GM03348 (cell line): ENCODE measurements at regions not wholly inside any gene's neighbourhood (a gene's known extent, or its start where the extent isn't known, plus 50 kb on each side); places are given as distances from the start of the nearest gene placed in this dataset.

ENCODE experiments used
- DNase-seq: peaks from one replicate; pipeline ENCODE4 v3.0.0; 2012; ENCODE audit warnings: low spot score

GRCh38 chr12:126193190-126193589 is 1128.0 kb downstream of the AACS start:
- no peak for DNase-seq

GRCh38 chr12:126196263-126196662 is 1131.0 kb downstream of the AACS start:
- no peak for DNase-seq

- DNase-seq = no peak
Measured at GRCh38 chr12:126198516-126198915, 1133.3 kb downstream of the AACS start.

- DNase-seq = no peak
Measured at GRCh38 chr12:126198966-126199692, 1133.9 kb downstream of the AACS start.

GRCh38 chr12:126201981-126202537 is 1136.8 kb downstream of the AACS start:
- no peak for DNase-seq

- no peak for DNase-seq
Measured at GRCh38 chr12:126204326-126204725, 1139.1 kb downstream of the AACS start.

GRCh38 chr12:126210026-126210425 is 1144.8 kb downstream of the AACS start:
- no peak for DNase-seq

- no peak for DNase-seq
Measured at GRCh38 chr12:126210448-126210847, 1145.2 kb downstream of the AACS start.

- DNase-seq = no peak
Measured at GRCh38 chr12:126212824-126213223, 1147.6 kb downstream of the AACS start.

- no peak for DNase-seq
Measured at GRCh38 chr12:126218697-126219096, 1153.5 kb downstream of the AACS start.

- no peak for DNase-seq
Measured at GRCh38 chr12:126219139-126219538, 1153.9 kb downstream of the AACS start.

GRCh38 chr12:126219654-126220279 is 1154.5 kb downstream of the AACS start:
- DNase-seq = no peak

GRCh38 chr12:126224032-126224431 is 1158.8 kb downstream of the AACS start:
- DNase-seq = no peak

- no peak for DNase-seq
Measured at GRCh38 chr12:126228936-126229335, 1163.7 kb downstream of the AACS start.

GRCh38 chr12:126232711-126233110 is 1167.5 kb downstream of the AACS start:
- no peak for DNase-seq

- DNase-seq = no peak
Measured at GRCh38 chr12:126233625-126234024, 1168.4 kb downstream of the AACS start.

- DNase-seq = no peak
Measured at GRCh38 chr12:126243814-126244440, 1178.7 kb downstream of the AACS start.

- DNase-seq = no peak
Measured at GRCh38 chr12:126247936-126248335, 1182.7 kb downstream of the AACS start.

GRCh38 chr12:126248871-126249403 is 1183.7 kb downstream of the AACS start:
- DNase-seq = no peak

- DNase-seq = no peak
Measured at GRCh38 chr12:126258190-126258589, 1193.0 kb downstream of the AACS start.

GRCh38 chr12:126262829-126263228 is 1197.6 kb downstream of the AACS start:
- DNase-seq = no peak

GRCh38 chr12:126268222-126268621 is 1203.0 kb downstream of the AACS start:
- DNase-seq = no peak

GRCh38 chr12:126271159-126271558 is 1205.9 kb downstream of the AACS start:
- no peak for DNase-seq
